Smooth muscle cell (in vitro differentiated cells): ENCODE measurements at regions not wholly inside any gene's neighbourhood (a gene's known extent, or its start where the extent isn't known, plus 50 kb on each side); places are given as distances from the start of the nearest gene placed in this dataset.
"Not testable (repeated sequence)": the region's sequence is repeated elsewhere in the genome, so short reads cannot be mapped to it uniquely, and the experiment has no call there.

Experiments used
- DNase-seq: peaks from one replicate; lab custom pipeline; 2025; ENCODE audit not compliant: unreplicated experiment; lab: John Stamatoyannopoulos, UW
- H2AFZ ChIP-seq: fragments of 200-600 bp; sonication (generic); 2 replicates; pipeline ENCODE4 v1.6.0; 2016; ENCODE audit warnings: antibody characterized with exemption, low read depth, mild to moderate bottlenecking
- H3F3A ChIP-seq: fragments of 200-600 bp; sonication (generic); 2 replicates; pipeline ENCODE4 v1.6.0; 2017; ENCODE audit warnings: antibody characterized with exemption, low read depth
- H3K27ac ChIP-seq: fragments of 200-600 bp; sonication (generic); 2 replicates; pipeline ENCODE4 v1.5.1; 2016; ENCODE audit warnings: low read depth, mild to moderate bottlenecking
- H3K27me3 ChIP-seq: fragments of 200-600 bp; sonication (generic); 2 replicates; pipeline ENCODE4 v1.6.1; 2016; ENCODE audit warnings: low read depth, mild to moderate bottlenecking
- H3K36me3 ChIP-seq: fragments of 200-600 bp; sonication (generic); 2 replicates; pipeline ENCODE4 v1.5.1; 2016; ENCODE audit warnings: low read depth
- H3K4me1 ChIP-seq: fragments of 200-600 bp; sonication (generic); 2 replicates; pipeline ENCODE4 v1.5.1; 2016; ENCODE audit warnings: low read depth
- H3K4me2 ChIP-seq: fragments of 200-600 bp; sonication (generic); 2 replicates; pipeline ENCODE4 v1.6.0; 2016; ENCODE audit warnings: mild to moderate bottlenecking
- H3K4me3 ChIP-seq: fragments of 200-600 bp; sonication (generic); 2 replicates; pipeline ENCODE4 v1.5.1; 2016; ENCODE audit warnings: mild to moderate bottlenecking
- H3K79me2 ChIP-seq: fragments of 200-600 bp; sonication (generic); 2 replicates; pipeline ENCODE4 v1.6.0; 2016; ENCODE audit warnings: low read depth, mild to moderate bottlenecking
- H3K9ac ChIP-seq: fragments of 200-600 bp; sonication (generic); 2 replicates; pipeline ENCODE4 v1.6.0; 2016; ENCODE audit warnings: low read depth
- H3K9me3 ChIP-seq: fragments of 200-600 bp; sonication (generic); replicated peaks from 2 replicates; pipeline ENCODE4 v1.5.1; 2016; ENCODE audit warnings: low read depth
- H4K20me1 ChIP-seq: fragments of 200-600 bp; sonication (generic); 2 replicates; pipeline ENCODE4 v1.6.0; 2016; ENCODE audit warnings: low read depth
- CTCF ChIP-seq: fragments of 200-600 bp; sonication (generic); IDR thresholded peaks from 2 replicates; pipeline ENCODE4 v1.5.1; 2017; ENCODE audit warnings: borderline replicate concordance, mild to moderate bottlenecking, antibody characterized with exemption; ENCODE audit not compliant: insufficient read depth, poor library complexity, severe bottlenecking
- WGBS: methylation state at CpG from one replicate; pipeline ENCODE4 v1.1.7; 2016; ENCODE audit warnings: low lambda C conversion rate; 5-methylcytosine and 5-hydroxymethylcytosine counted together

- WGBS: 93% methylated on average over 6 of the region's 6 CpGs
- Histone ChIP-seq H3F3A (no peaks in the 10 kb centered on the region), H3K9ac (no peak overlapping the region), H2AFZ (no peak overlapping the region), H3K4me3 (no peak overlapping the region), H3K9me3 (no peaks in the 10 kb centered on the region), H3K79me2 (peaks cover 3% of the 10 kb centered on the region), H3K27me3 (no peaks in the 10 kb centered on the region), H3K36me3 (no peaks in the 10 kb centered on the region), H3K4me2 (no peak overlapping the region), H3K27ac (no peak overlapping the region), H3K4me1 (peaks cover 3% of the 10 kb centered on the region), H4K20me1 (no peaks in the 10 kb centered on the region)
- TF ChIP-seq CTCF: no peak
- DNase-seq: no peak
These were observed 86.8 kb upstream of the UMPS start for GRCh38 chr3:124643453-124643852.

GRCh38 chr3:124646186-124646585, 84.1 kb upstream of the UMPS start:
- not testable (repeated sequence) for H3K4me2 ChIP-seq, H3K9me3 ChIP-seq, H3K4me3 ChIP-seq, H3K27me3 ChIP-seq, DNase-seq, H3K27ac ChIP-seq, H3K4me1 ChIP-seq, H3K79me2 ChIP-seq, H3K9ac ChIP-seq, H2AFZ ChIP-seq, H3F3A ChIP-seq, H3K36me3 ChIP-seq, H4K20me1 ChIP-seq
- WGBS: 74% methylated on average over 4 of the region's 4 CpGs

- H3K4me2 ChIP-seq: no peak overlapping the region
- no peak overlapping the region for H3K4me3 ChIP-seq
- H3K79me2 ChIP-seq: peaks cover 3% of the 10 kb centered on the region
- no peaks in the 10 kb centered on the region for H4K20me1 ChIP-seq
- H3K27ac ChIP-seq: no peak overlapping the region
- no peaks in the 10 kb centered on the region for H3F3A ChIP-seq
- H2AFZ ChIP-seq: no peak overlapping the region
- no peak for DNase-seq
- TF ChIP-seq CTCF: no peak
- no peak overlapping the region for H3K9ac ChIP-seq
- WGBS: 85% methylated on average over 2 of the region's 2 CpGs
- peaks cover 7% of the 10 kb centered on the region for H3K36me3 ChIP-seq
- H3K9me3 ChIP-seq: no peaks in the 10 kb centered on the region
- H3K27me3 ChIP-seq: no peaks in the 10 kb centered on the region
- H3K4me1 ChIP-seq: peaks cover 5% of the 10 kb centered on the region
These were observed 81.7 kb upstream of the UMPS start for GRCh38 chr3:124648551-124648950.

GRCh38 chr3:124650798-124651197, 79.5 kb upstream of the UMPS start:
- peaks cover 3% of the 10 kb centered on the region for H3K79me2 ChIP-seq
- no peak overlapping the region for H2AFZ ChIP-seq
- no peak overlapping the region for H3K4me2 ChIP-seq
- no peak overlapping the region for H3K9ac ChIP-seq
- H3K4me1 ChIP-seq: peaks cover 5% of the 10 kb centered on the region
- no peaks in the 10 kb centered on the region for H3K9me3 ChIP-seq
- no peaks in the 10 kb centered on the region for H3K27me3 ChIP-seq
- no peak overlapping the region for H3K4me3 ChIP-seq
- no peak overlapping the region for H3K27ac ChIP-seq
- H3K36me3 ChIP-seq: peaks cover 7% of the 10 kb centered on the region
- WGBS: 88% methylated on average over 4 of the region's 4 CpGs
- no peaks in the 10 kb centered on the region for H3F3A ChIP-seq
- H4K20me1 ChIP-seq: no peaks in the 10 kb centered on the region
- TF ChIP-seq CTCF: no peak
- no peak for DNase-seq

- not testable (repeated sequence) for H3K36me3 ChIP-seq, H3K79me2 ChIP-seq, H3F3A ChIP-seq, DNase-seq, H3K27ac ChIP-seq, H3K9me3 ChIP-seq, H4K20me1 ChIP-seq, H3K4me2 ChIP-seq, H3K27me3 ChIP-seq, H3K9ac ChIP-seq, H3K4me3 ChIP-seq, H3K4me1 ChIP-seq, H2AFZ ChIP-seq
- WGBS: 96% methylated on average over 1 of the region's 1 CpG
These were observed 78.8 kb upstream of the UMPS start for GRCh38 chr3:124651416-124651815.
